HG03432 (cell line): ENCODE measurements at regions not wholly inside any gene's neighbourhood (a gene's known extent, or its start where the extent isn't known, plus 50 kb on each side); places are given as distances from the start of the nearest gene placed in this dataset.

Experiments used
- ATAC-seq: cut with Tn5 transposase; IDR thresholded peaks from one replicate; pipeline ENCODE4 v1.9.1; 2021; ENCODE audit warnings: mild to moderate bottlenecking, moderate library complexity; ENCODE audit not compliant: unreplicated experiment

GRCh38 chr17:27973258-27974044 is 69.0 kb upstream of the NLK start:
- ATAC-seq = no peak

DNA sequence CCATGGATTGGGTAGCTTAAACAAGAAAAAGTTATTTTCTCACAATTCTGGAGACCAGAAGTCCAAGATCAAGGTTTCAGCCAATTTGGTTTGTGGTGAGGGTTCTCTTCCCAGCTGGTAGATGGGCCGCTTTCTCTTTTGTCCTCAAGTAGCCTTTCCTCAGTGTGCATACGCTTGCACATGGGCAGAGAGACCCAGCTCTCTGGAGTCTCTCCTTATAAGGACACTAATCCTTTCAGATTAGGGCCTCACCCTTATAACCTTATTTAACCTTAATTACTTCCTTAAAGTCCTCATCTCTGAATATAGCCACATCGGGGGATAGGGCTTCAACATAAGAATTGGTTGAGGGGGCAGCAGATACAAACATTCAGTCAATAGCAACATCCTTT is 68.4 kb upstream of the NLK start:
- ATAC-seq = no peak

- ATAC-seq = no peak
Observed at GRCh38 chr17:27974531-27975145, 67.8 kb upstream of the NLK start.

DNA sequence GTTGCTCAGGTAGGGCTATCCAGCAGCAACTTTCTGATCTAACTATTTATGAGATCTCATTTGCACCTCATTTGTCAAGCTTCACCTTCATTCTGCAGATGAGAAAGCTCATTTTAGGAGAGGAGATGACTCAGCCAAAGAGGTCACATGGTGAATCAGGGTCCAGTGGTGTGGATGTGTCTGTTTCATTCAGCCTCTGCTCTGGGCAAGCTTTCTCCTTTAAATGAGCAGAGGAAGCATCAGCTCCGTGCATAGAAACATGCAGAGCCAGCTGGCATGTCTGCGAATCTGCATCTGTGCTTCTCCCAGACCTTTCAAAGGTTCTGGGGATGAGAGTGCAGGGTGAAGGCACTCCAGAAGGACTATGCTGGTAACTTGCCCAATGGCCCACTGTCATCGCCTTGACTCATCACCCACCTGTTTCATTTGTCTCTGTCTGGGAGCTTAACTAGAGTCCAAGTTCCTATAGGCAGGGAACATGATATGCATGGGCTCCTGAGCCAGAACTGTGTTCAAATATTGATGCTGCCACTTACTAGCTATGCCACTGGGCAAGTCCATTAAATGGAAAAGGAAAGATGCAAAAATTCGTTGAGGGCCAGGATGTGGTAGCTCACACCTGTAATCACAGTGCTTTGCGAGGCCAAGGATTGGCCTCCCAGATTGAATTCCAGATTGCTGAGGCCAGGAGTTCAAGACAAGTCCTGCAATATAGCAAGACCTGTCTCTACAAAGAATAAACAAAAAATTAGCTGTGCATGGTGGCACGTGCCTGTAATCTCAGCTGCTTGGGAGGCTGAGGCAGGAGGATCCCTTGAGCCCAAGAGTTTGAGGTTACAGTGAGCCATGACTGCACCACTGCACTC is 67.1 kb upstream of the NLK start:
- ATAC-seq = peak; percentile 47

DNA sequence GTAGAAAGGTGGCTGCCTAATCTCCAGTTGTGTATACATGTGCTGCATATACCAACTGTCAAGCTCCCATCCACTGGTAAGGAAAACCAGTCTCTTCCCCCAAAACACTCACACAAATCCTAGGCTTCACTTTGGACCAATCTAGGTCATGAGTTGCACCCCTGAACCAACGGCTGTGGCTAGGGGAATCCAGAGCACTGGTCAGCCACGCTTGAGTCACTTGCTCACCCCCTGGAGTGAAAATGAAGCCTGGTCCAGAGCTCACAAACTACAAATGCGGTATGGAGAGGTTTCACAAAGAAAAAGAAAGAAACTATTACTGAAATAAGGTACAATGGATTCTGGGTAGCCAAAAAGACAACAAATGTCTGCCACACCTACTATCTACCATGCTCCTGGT is 66.1 kb upstream of the NLK start:
- no peak for ATAC-seq

GRCh38 chr17:27977751-27978688 is 64.5 kb upstream of the NLK start:
- no peak for ATAC-seq

DNA sequence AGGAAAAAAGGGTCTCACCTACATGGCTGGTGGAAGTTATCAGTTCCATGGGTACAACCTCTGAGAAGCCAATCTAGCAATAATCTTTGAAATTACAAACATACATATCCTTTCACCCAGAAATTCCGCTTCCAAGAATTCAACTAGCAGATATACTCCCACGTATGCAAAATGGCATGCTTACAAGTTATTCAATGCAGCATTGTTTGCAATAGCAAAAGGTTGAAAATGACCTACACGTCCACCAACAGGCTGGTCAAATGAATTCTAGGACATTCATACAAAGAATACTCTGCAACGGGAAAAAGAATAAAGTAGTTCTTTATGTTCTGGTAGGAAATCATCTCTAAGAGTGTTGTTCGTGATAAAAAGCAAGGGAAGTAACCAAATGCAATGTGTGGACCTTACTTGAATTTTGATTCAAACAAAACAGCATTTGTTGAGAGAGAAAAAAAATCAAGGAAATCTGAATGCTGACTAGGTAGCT is 63.7 kb upstream of the NLK start:
- ATAC-seq = no peak

DNA sequence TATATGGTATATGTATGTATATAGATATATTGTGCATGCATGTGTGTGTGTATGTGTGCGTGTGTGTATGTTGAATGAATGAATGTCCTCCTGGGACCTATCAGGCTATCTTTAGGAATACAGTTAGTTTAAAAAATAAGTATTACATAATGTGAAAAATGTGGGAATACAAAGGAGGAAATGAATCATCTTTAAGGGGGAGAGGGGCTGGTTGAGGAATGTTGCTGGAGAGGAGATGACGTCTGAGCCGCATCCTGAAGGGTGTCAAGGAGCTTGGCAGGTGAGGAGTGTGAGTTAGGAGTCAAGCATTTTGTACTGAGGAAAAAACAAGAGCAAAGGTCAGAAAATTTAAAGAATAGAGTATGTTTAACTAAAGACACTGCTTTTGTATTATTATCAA is 62.4 kb upstream of the NLK start:
- ATAC-seq = no peak

DNA sequence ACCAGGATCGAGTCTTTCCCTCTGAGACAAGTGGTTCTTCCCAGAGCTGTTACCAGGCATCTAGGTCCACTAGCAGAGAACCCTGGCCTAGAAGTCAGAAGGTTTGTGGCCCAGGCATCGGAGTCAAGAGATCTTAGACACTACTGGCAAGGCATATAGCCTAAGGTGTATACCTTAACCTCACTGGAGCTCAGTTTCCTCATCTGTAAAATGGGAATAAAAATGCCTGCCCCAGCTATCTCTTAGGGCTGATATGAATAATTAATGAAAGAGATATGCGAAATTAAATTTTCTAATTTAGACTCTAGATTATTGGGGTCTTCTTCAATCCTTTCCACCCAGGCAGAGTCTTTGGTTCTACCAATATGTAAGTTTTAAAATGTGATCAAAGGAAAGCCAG is 60.5 kb upstream of the NLK start:
- no peak for ATAC-seq

GRCh38 chr17:27982688-27983087 is 59.8 kb upstream of the NLK start:
- ATAC-seq = no peak

GRCh38 chr17:27983853-27984252 is 58.6 kb upstream of the NLK start:
- no peak for ATAC-seq

DNA sequence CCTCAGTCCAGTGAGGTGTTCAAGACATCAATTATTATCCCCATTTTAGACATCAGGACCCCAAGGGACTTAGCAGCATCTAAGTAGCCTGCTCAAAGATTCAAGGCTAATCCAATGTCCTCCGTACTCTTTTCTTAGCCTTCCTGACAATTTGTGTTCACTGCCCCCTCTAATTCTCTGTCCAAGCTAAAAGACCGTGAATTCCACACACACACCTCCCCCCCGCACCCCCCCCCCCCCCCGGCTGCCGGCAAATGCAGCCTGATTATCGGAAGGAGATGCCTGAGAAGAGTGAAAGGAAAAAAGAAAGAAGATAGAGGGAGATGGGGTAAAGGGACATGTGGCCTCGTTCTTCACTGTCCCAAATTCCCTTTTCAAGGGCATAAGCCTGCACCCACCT is 58.1 kb upstream of the NLK start:
- ATAC-seq = no peak

GRCh38 chr17:27984816-27985215 is 57.7 kb upstream of the NLK start:
- ATAC-seq = no peak

DNA sequence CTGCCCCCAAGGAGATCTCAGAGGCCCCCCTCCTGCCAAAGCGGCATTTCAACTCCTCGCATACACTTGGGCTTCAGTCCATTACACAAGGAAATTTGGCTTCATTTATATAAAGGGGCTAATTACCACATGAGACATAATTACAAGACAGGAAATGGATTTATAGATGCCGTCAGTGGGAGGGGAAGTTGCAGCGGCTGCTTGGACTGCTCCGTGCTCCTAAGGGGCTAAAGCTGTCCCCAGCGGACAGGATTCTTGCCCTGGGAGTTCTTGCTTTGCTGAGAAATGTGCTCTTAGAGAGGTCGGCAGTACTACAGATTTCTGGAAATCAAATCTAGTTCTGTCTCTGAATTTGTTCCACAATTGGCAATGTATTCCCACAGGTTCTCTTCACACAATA is 57.2 kb upstream of the NLK start:
- ATAC-seq = peak; percentile 25

DNA sequence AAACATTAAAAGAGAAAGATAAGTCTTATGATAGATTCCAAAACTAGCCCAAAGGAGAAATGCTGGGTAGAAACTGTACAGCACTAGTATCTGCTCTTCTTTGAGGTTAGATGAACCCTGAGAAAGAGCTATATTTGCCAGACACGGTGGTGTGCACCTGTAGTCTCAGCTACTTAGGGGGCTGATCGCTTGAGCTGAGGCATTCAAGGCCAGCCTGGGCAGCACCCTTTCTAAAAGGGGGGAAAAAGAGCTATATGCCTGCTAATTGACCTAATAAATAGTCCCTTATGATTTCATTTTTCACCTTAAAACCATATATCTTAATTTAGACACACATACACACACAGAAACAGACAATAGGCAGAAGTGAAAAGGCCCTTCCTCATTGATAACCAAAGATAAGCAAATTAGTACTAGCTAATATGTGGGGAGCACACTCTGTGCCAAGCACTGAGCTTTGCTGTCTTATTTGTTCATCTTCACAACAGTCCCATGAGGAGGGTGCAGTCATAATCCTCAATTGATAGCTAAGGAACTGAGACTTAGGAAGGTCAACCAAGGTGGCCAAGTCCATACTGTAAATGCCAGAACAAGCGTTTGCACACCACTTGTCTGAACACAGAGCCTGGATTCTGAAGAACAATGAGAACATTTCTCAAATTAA is 56.6 kb upstream of the NLK start:
- peak; percentile 76 for ATAC-seq

DNA sequence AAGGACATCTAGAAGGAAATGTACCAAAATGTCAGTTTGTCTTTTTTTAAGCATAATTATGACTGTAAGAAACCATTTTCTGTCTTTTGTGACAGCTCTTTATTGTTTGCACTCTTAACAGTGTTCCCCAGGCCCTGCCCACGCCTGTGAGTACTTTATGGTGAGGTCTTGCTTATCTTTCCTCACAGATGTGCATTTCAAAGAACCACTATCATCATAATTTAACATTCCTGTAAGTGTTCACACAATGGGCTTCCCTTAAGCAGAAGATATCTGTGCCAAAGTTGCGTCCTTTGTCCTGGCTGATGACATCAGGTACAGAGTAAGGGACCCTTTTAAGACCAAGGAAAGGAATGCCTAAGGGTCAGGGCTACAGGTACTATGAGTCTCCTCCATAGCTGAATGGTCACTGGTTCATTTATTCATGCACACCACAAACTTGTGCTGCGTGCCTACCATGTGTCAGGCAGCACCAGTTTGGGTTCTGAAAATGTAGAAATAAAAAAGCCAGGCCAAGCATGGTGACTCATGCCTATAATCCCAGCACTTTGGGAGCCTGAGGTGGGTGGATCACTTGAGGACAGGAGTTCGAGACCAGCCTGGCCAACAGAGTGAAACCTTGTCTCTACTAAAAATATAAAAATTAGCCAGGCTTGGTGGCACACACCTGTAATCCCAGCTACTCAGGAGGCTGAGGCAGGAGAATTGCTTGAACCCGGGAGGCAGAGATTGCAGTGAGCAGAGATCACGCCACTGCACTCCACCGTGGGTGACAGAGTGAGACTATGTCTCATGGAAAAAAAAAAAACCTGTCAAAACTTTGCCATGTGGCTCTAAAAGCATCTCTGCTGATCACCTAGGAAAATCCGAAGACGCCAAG is 55.4 kb upstream of the NLK start:
- ATAC-seq = no peak

DNA sequence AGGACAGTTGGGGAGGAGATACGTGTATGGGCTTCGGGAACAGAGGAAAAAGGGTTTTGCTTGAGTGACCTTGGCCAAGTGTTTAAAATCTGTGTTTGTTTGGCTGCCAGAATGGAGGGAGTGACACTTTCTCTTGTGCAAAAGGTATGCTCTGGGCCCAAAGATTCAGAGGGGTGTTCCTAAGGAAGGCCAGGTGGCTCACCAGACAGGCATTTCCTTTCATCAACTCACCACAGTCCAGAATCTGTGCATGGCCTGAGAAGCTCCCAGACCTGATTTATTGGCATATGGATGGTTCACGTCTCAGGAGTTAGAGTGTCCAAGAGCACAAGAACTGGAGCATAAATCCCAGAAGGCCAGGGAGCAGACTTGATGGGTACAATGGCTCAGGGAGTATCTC is 53.4 kb upstream of the NLK start:
- no peak for ATAC-seq

GRCh38 chr17:27990100-27990499 is 52.4 kb upstream of the NLK start:
- ATAC-seq = no peak

GRCh38 chr17:27990979-27991378 is 51.5 kb upstream of the NLK start:
- no peak for ATAC-seq
